GM18519 (cell line): ENCODE measurements at regions not wholly inside any gene's neighbourhood (a gene's known extent, or its start where the extent isn't known, plus 50 kb on each side); places are given as distances from the start of the nearest gene placed in this dataset.

ENCODE experiments used
- ATAC-seq: cut with Tn5 transposase; IDR thresholded peaks from one replicate; pipeline ENCODE4 v1.9.1; 2021; ENCODE audit warnings: mild to moderate bottlenecking, moderate library complexity; ENCODE audit not compliant: unreplicated experiment, low FRiP score

DNA sequence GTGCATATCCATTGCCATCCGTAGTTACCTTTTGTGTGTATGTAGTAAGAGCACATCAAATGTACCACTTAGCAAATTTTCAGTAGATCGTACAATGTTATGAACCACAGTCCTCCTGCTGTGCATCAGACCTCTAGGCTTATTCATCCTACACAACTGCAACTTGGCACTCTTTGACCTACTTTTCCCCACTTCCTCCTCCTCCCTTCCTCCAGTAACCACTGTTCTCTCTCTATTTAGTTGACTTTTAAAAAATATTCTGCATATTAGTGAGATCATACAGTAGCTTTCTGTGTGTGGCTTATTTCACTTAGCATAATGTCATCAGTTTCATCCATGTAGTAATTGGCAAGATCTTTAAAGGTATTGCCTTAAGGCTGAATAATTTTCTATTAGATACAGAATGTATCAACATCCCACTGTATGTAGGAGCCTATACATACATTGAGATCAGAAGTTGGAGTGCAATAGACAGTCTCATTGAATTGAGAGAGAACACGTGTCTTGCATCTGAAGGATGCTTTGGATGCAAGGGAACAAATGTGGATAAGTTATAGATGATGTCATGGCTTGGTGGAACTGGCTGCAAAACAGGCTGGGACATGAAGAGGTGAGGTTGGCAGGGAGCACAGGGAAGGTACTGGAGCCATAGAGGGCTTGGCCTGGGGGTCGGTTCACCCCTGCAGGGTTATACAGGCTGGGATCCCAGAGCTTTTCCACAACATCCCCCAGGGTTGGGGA lies 83.0 kb upstream of the FAM180A start:
- ATAC-seq = no peak

DNA sequence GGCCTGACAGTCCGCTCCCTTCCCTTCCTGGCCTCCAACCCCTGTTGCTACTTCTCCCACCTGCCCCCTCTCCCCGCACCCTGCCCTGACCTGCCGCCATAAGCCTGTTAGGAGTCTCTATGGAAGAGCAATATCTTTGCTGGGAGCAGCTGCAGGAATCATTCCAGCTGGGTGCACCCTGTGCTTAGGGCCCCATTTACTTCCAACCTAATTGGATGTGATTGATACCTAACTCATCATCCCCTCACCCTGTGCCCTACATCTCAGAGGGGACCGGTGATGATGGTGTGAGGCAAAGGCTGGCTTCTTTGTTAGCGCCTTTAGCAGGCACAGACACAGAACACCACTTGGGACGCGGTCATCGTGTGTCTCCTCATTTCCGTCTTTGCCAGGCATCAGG lies 80.0 kb upstream of the FAM180A start:
- no peak for ATAC-seq

DNA sequence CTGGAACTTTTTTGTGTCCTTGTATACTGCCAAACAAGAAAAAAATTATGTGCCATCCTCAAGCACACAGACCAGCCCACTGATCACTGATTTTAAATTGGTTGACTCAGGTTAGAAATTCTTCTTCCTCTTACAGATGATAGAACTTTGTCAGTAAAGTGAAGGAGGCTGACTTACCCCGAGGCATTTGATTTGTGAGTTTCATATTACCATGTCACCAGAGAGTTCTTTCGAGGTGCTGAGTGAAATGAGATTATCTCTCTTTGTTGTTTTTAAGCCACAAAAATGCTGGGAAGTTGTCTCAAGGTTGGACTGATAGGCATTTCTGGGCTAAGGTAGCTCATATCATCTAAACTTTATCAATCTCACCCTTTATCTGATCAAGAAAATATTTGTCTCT lies 78.8 kb upstream of the FAM180A start:
- ATAC-seq = no peak

DNA sequence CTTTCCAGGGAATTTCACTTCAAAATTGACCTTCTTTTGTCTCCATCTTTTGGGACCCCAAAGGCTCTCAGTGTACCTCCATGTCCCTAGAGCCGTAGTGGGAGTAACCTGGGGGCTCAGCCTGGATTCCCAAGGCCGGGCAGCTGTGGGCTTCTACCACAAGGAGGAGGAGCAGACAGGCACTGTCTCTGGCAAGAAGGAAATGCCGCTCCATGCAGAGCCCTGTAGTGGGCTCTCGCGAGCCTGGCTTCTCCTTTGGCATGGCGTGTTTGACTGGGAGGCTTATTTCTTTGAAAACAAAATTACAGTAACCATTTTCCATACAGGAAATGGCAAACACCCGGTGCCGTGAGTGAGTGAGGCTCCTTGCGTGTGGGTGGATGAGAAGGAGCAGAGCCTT lies 76.8 kb upstream of the FAM180A start:
- no peak for ATAC-seq

DNA sequence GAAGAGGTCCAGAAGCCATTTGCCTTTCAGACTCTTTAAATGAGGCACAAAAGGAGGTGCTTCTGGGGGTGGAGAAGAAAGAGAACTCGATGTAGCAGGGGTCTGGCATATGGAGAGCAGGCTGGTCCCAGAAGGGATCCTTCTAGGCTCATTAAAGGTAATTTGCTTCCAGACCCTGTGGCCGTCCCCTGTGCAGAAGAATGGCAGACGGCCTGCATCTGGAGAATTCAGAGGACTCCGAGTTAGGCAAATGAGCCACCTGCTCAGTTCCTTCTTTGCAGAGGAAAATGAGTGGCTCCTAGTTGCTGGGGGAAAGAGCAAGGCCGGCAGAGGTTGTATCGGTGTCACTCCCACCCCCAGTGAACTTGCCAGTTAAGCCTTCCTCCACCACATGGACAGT lies 73.8 kb upstream of the FAM180A start:
- ATAC-seq = no peak

DNA sequence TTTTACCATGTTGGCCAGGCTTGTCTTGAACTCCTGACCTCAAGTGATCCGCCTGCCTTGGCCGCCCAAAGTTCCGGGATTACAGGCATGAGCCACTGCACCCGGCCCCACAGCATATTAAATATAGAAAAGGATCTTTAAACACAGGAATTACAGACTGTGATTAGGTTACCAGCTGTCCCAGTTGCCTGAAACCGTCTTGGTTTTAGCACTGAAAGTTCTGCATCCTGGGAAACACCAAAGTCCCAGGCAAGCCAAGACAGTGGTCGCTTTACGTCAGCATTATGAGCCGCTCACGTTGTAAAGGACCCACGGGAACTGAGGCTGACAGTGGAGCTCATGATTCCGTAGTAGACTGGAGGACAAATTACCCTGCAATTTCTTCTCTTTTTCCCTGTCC lies 69.0 kb upstream of the FAM180A start:
- ATAC-seq = no peak

DNA sequence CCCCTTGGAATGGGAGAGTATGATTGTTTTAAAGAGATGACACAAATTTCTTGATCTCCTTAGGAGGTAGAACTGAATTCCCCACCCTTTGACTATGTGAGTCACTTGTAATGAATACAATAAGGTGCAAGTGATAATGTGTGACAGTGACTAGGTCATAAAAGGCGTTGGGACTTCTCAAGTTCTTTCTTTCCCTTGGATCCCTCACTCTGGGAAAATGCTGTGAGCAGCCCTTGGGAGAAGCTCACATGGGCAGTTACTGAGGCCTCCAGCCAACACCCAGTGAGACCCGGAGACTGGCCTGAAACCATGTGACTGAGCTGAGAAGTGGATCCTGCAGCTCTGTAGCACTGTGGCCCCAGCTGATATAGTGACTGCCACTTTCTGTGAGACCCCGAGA lies 66.4 kb upstream of the FAM180A start:
- ATAC-seq = no peak

DNA sequence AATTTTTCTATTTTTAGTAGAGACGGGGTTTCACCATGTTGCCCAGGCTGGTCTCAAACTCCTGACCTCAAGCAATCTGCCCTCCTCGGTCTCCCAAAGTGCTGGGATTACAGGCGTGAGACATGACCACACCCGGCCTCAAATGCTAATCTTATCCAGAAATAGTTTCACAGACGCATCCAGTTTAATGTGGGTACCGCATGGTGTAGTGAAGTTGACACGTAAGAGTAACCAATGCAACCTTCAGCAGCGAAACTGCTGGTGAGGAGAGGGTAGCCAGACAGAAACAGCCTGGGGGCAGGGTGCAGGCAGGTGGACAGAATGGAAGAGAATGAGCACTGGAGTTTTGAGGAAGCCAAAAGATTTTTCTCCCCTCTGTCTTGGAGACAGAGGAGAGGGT lies 63.5 kb upstream of the FAM180A start:
- no peak for ATAC-seq

DNA sequence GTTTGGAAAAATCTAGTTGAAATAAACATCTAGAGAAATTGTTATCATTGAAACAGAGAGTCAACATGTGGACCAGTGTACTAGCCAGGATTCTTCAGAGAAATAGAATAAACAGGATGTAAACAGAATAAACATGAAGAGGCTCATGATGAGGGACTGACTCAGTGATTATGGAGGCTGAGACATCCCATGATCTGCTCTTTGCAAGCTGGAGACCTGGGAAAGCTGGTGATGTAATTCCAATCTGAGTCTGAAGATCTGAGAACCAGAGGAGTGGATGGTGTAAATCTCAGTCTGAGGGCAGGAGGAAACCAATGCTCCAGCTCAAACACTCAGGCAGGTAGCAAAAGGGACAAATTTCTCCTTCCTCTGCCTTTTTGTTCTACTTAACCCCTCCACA lies 62.9 kb upstream of the FAM180A start:
- no peak for ATAC-seq

DNA sequence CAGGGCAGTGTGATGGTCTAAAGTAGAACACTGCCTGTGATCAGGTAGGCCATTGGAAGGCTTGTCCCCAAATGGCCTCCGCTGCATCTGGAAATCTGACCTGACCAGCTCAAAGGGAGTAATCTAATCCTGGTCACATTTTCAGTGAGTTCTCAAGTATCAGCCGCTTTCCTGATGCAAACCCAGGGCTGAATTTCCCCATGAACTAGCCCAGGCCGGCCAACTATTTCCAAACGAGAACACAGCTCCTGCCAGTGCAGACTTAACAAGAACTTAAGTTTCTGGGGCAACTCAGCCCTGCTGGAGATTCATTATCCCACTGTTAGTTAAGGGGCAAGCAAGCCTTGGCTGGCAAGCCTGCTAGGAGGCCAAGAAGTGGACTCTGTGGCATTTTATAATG lies 59.6 kb upstream of the FAM180A start:
- ATAC-seq = no peak

DNA sequence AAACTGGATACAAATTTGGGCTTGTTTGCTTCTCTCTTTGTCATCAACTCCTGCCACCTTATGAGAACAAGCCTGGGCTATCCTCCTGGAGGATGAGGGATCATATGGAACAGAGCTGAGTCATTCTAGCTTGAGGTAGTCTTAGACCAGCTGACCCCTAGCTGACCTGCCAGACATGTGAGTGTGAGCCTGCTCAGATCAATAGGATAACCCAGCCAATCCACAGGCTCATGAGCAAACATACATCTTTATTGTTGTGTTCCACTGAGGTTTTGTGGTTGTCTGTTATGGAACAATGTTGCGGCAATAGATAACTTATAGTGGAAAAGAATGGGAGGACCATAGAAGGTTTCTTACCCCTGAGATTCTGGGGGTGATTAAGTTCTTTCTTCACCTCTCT lies 54.5 kb upstream of the FAM180A start:
- ATAC-seq = no peak

DNA sequence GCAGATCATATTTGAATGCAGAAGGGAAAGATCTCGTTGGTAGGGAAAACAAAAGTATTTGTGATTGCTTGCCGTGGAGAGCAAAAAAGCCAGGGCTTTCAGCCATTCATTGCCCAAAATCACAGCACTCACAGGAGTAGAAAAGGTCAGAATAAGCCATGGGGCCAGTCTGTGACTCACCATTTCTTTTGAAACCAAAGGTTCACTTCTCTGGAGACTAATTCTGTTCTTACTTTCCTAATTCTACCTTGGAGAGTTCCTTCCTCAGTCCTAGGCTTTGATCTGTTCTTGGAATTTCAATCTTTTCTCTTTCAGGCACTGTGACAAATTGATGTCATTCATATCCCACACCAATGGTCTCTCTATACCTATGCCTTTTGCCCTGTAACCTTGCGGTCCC lies 54.1 kb upstream of the FAM180A start:
- no peak for ATAC-seq

DNA sequence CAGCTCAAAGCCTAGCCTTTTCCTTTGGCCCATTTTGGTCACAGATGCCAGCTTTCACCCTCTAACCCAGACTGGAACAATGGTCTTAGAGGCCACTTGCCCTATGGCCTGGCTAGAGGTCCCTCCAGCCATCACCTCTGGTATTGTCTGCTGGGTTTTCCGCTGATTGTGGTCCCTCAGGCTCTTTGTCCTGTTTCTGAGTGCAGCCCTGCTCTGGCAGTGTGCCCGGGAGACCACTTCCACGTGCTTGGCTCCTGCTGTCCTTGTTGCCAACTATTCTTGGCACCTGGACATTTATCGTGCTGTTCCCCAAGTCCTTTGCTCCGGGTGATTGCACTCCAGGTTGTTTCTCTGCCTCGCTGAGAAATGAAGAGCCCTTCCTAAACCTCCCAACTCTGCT lies 53.3 kb upstream of the FAM180A start:
- ATAC-seq = no peak

DNA sequence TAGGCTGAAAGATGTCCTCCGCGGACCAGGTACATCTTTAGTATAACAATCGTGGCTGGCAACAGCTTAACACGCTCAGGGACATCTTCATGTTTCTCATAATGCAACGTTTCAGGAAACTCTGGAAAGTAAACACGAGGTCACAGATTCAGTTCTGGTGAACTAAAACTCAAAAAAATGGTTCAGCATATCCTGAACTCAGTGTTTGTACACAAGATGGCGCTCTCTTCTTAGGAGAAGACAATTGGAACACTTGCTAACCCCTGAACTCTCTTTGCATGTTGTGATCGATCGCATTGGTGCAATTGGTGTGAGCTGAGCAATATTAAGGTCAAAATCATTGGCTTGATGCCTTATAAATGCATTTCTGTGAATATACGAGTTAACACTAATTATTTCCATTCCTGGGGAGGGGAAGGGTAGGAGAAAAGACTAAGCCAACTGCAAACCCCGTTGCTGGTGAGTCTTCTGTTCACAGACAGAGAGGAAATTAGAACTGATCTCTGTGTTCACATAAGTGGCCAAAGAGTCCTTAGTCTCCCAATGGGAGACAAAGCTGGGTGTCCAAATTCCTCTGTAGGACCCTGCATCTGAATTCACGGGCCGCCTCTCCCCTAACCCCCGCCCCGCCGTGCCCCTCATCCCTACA lies 52.6 kb upstream of the FAM180A start:
- peak; percentile 71 for ATAC-seq

DNA sequence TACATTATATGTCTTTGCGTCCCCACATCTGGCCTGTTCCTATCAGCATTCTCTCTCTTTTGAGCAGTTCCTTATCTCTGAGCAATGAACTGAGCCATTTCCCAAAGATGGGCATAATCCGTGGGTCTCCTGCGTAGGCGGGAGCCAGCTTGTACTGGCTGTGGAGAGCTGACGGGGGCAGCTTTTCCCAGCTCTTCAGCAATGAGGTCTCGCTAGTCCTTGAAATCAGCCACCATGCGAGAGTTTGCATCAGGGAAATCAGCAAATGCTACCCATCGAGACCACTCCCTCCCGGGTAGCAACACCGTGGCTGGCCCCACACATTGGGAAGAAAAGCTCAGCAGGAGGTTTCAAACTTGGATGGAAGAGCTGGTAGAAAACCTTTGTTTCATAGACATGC lies 51.9 kb upstream of the FAM180A start:
- ATAC-seq = no peak

DNA sequence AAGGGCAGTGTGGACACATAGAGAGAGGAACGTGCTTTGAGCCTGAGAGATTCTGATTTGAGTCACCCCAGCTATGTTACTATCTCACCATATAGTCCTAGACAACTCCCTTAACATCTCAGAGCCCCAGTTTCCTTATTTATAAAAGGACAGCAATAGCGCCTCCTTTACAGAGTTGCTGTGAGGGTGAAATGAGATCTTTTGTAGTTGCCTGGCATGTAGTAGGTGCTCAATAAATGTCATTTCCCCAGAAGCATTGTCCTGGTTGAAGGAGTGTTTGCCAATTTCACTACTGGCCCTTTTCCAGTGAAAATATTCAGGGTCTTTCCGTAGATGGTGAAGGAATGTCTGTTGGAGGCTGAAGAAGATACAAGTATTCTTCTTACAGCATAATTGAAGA lies 51.3 kb upstream of the FAM180A start:
- no peak for ATAC-seq
